Erythroblast (primary cell): ENCODE measurements at regions not wholly inside any gene's neighbourhood (a gene's known extent, or its start where the extent isn't known, plus 50 kb on each side); places are given as distances from the start of the nearest gene placed in this dataset.

Experiments
- GATA1 ChIP-seq: IDR thresholded peaks from 2 replicates; pipeline ENCODE4 v1.6.1; 2011; ENCODE audit warnings: low read depth, mild to moderate bottlenecking, control low read depth, low read length, moderate library complexity
- POLR2A ChIP-seq: IDR thresholded peaks from 2 replicates; pipeline ENCODE4 v1.6.1; 2011; ENCODE audit warnings: mild to moderate bottlenecking, low read length

GRCh38 chr7:81120111-81120510, 201.3 kb upstream of the SEMA3C start:
- TF ChIP-seq POLR2A (no peak), GATA1 (no peak)
